Neural progenitor cell (in vitro differentiated cells): ENCODE measurements at regions not wholly inside any gene's neighbourhood (a gene's known extent, or its start where the extent isn't known, plus 50 kb on each side); places are given as distances from the start of the nearest gene placed in this dataset.
"Not testable (repeated sequence)": the region's sequence is repeated elsewhere in the genome, so short reads cannot be mapped to it uniquely, and the experiment has no call there.

Experiments
- EZH2 ChIP-seq: fragments of 200-600 bp; sonication (generic); IDR thresholded peaks from 2 replicates; pipeline ENCODE4 v1.6.1; 2017; ENCODE audit warnings: antibody characterized with exemption, mild to moderate bottlenecking, moderate library complexity
- EZH2phosphoT487 ChIP-seq: fragments of 200-600 bp; sonication (generic); IDR thresholded peaks from 2 replicates; pipeline ENCODE4 v1.6.1; 2017; ENCODE audit warnings: antibody characterized with exemption
- TF ChIP-seq, protein P1 (sequence below): fragments of 200-600 bp; sonication (generic); IDR thresholded peaks from 2 replicates; pipeline ENCODE4 v1.5.1; 2017; ENCODE audit warnings: antibody characterized with exemption, mild to moderate bottlenecking

DNA sequence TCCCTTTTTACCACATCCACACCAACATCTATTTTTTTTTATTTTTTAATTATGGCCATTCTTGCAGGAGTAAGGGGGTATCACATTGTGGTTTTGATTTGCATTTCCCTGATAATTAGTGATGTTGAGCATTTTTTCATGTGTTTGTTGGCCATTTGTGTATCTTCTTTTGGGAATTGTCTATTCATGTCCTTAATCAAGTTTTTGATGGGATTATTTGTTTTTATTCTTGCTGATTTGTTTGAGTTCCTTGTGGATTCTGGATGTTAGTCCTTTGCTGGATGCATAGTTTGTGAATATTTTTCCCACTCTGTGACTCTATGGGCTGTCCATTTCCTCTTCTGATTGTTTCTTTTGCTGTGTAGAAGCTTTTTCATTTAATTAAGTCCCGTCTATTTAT is 385.1 kb downstream of the UTRN start:
- TF ChIP-seq, protein P1, sequence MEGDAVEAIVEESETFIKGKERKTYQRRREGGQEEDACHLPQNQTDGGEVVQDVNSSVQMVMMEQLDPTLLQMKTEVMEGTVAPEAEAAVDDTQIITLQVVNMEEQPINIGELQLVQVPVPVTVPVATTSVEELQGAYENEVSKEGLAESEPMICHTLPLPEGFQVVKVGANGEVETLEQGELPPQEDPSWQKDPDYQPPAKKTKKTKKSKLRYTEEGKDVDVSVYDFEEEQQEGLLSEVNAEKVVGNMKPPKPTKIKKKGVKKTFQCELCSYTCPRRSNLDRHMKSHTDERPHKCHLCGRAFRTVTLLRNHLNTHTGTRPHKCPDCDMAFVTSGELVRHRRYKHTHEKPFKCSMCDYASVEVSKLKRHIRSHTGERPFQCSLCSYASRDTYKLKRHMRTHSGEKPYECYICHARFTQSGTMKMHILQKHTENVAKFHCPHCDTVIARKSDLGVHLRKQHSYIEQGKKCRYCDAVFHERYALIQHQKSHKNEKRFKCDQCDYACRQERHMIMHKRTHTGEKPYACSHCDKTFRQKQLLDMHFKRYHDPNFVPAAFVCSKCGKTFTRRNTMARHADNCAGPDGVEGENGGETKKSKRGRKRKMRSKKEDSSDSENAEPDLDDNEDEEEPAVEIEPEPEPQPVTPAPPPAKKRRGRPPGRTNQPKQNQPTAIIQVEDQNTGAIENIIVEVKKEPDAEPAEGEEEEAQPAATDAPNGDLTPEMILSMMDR: not testable (repeated sequence)
- TF ChIP-seq EZH2, EZH2phosphoT487: not testable (repeated sequence)
